GM18867 (cell line): ENCODE measurements at regions not wholly inside any gene's neighbourhood (a gene's known extent, or its start where the extent isn't known, plus 50 kb on each side); places are given as distances from the start of the nearest gene placed in this dataset.

ENCODE experiments used
- ATAC-seq: cut with Tn5 transposase; IDR thresholded peaks from one replicate; pipeline ENCODE4 v1.9.1; 2021; ENCODE audit warnings: mild to moderate bottlenecking, moderate library complexity; ENCODE audit not compliant: unreplicated experiment

- ATAC-seq = no peak
Observed at GRCh38 chr1:94734963-94735901, 84.9 kb upstream of the SLC44A3 start.

- no peak for ATAC-seq
Observed at GRCh38 chr1:94731891-94732290, 88.3 kb upstream of the SLC44A3 start.

GRCh38 chr1:94730450-94730849 is 89.7 kb upstream of the SLC44A3 start:
- no peak for ATAC-seq

GRCh38 chr1:94729267-94729666 is 90.9 kb upstream of the SLC44A3 start:
- no peak for ATAC-seq

GRCh38 chr1:94727846-94728715 is 92.1 kb upstream of the SLC44A3 start:
- ATAC-seq = no peak

GRCh38 chr1:94726981-94727685 is 93.0 kb upstream of the SLC44A3 start:
- ATAC-seq = no peak

GRCh38 chr1:94725566-94725965 is 94.6 kb upstream of the SLC44A3 start:
- no peak for ATAC-seq

GRCh38 chr1:94723894-94724293 is 96.3 kb upstream of the SLC44A3 start:
- ATAC-seq = no peak

- no peak for ATAC-seq
Observed at GRCh38 chr1:94723463-94723862, 96.7 kb upstream of the SLC44A3 start.

- ATAC-seq = no peak
Observed at GRCh38 chr1:94722181-94722580, 98.0 kb upstream of the SLC44A3 start.

- ATAC-seq = peak; percentile 40
Observed at GRCh38 chr1:94721240-94721639, 98.9 kb upstream of the SLC44A3 start.

GRCh38 chr1:94719926-94720793 is 100.0 kb upstream of the SLC44A3 start:
- peak; percentile 99 for ATAC-seq

- no peak for ATAC-seq
Observed at GRCh38 chr1:94716965-94717364, 103.2 kb upstream of the SLC44A3 start.

GRCh38 chr1:94715321-94715720 is 104.8 kb upstream of the SLC44A3 start:
- no peak for ATAC-seq

GRCh38 chr1:94714552-94714951 is 105.6 kb upstream of the SLC44A3 start:
- ATAC-seq = no peak

- no peak for ATAC-seq
Observed at GRCh38 chr1:94714152-94714551, 106.0 kb upstream of the SLC44A3 start.

GRCh38 chr1:94713472-94714141 is 106.5 kb upstream of the SLC44A3 start:
- ATAC-seq = no peak

- ATAC-seq = no peak
Observed at GRCh38 chr1:94709891-94710581, 110.1 kb upstream of the SLC44A3 start.

GRCh38 chr1:94708811-94709210 is 111.3 kb upstream of the SLC44A3 start:
- no peak for ATAC-seq
